ENCODE measurements at regions not wholly inside any gene's neighbourhood (a gene's known extent, or its start where the extent isn't known, plus 50 kb on each side); places are given as distances from the start of the nearest gene placed in this dataset.

DNA sequence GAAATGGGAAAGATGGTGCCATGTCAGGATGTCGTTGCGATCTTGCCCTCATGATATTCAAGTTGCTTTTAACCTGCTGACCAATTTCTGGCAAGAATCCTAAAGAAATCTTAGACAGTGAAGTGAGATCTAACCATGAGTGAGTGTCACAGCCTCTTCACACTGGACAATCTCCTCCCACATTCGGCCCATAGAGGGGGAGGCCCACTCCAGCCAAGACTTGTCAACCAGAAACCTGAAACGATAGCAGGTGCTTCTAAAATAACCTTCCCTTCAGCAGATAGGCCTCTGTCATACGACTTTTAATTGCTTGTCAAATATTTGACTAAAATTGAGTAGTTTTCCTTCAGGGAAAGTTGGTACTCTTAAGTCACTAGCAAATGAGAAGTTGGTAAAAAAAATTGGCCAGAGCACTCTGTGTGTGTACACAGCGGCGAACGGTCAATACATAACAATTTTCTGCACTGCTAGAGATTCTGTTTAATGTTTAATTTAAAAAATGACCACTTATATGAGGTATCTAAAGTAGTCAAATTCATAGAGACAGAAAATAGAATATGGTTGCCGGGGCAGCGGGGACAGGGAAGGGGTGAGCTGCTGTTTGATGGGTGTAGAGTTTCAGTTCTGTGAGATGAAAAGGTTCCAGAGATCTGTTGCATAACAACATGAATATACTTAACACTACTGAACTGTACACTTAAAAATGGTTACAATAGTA, 110.2 kb downstream of the VAPA start:
- no peaks in the 10 kb centered on the region for H3K9me2 ChIP-seq (replicated peaks; ENCODE audit: insufficient read depth, low read length)
- no peaks in the 10 kb centered on the region for H3K27me3 ChIP-seq (replicated peaks; ENCODE audit: insufficient read depth, low read length)
- H3K36me3 ChIP-seq (replicated peaks; ENCODE audit: insufficient read depth, low read length), result no peaks in the 10 kb centered on the region
- no peaks in the 10 kb centered on the region for H3F3A ChIP-seq (ENCODE audit: insufficient read depth, low read length)
- no peak overlapping the region for H3K4me2 ChIP-seq (ENCODE audit: low read depth, low read length)
- H4K20me1 ChIP-seq (ENCODE audit: insufficient read depth, low read length), result no peaks in the 10 kb centered on the region
- no peak overlapping the region for H3K9ac ChIP-seq (ENCODE audit: low read length)
- no peaks in the 10 kb centered on the region for H3K9me3 ChIP-seq (replicated peaks; ENCODE audit: insufficient read depth, low read length)
- no peaks in the 10 kb centered on the region for H3K79me2 ChIP-seq (ENCODE audit: low read length)
- H2AFZ ChIP-seq (ENCODE audit: low read length), result no peak overlapping the region
- TF ChIP-seq, protein P1, sequence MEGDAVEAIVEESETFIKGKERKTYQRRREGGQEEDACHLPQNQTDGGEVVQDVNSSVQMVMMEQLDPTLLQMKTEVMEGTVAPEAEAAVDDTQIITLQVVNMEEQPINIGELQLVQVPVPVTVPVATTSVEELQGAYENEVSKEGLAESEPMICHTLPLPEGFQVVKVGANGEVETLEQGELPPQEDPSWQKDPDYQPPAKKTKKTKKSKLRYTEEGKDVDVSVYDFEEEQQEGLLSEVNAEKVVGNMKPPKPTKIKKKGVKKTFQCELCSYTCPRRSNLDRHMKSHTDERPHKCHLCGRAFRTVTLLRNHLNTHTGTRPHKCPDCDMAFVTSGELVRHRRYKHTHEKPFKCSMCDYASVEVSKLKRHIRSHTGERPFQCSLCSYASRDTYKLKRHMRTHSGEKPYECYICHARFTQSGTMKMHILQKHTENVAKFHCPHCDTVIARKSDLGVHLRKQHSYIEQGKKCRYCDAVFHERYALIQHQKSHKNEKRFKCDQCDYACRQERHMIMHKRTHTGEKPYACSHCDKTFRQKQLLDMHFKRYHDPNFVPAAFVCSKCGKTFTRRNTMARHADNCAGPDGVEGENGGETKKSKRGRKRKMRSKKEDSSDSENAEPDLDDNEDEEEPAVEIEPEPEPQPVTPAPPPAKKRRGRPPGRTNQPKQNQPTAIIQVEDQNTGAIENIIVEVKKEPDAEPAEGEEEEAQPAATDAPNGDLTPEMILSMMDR (IDR thresholded peaks at IDR 0.05; ENCODE audit: low read length), result no peak
- TF ChIP-seq EZH2phosphoT487 (IDR thresholded peaks at IDR 0.05; ENCODE audit: low read length) (no peak), EZH2 (optimal IDR thresholded peaks at IDR 0.05; ENCODE audit: low read depth, low read length) (no peak)
- H3K4me3 ChIP-seq (ENCODE audit: low read length), result no peak overlapping the region
- no peak for DNase-seq
- H3K4me1 ChIP-seq (ENCODE audit: low read length), result no peaks in the 10 kb centered on the region
- no peak overlapping the region for H3K27ac ChIP-seq (ENCODE audit: low read length)

DNA sequence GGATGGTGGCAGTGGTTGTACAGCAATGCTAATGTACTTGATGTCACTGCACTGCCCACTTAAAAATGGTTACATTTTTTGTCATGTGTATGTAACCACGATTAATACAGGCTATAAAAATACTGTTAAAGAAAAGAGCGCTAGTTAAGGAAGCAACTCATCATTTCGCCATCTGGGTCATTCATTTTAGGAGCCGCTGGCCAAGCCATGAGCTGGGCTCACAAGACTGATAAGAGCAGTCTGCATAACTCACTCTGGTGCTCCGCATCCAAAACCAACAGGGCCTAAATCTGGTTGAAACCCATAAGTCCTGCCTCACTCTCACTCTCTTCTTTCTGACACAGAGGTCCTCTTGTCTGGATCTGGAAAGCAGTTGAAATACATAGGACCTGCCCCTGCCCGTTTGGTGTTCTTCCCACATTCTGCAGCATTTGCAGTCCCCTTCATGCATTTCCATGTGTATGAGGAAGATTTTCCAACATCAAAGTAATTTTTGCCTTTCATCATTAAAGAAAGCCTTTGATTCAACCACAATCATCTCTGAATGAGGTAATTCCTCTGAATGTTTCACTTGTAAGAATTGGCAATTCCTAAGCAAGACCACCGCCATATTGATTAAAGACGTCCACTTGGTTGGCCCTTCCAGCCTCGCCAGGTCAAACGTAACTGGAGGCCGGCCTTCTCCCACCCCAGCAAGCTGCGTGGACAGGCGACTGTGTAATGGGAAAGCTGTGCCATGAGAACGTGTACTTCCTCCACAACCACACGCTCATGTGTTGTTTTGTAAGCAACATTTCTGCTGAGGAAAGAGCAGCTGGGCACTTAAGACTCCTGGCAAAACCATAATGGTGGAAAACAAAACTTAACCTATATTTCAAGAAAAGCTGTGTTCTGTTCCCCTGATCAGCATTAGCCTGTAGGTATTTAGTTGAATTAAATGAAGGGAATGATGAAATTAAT, 112.2 kb downstream of the VAPA start:
- Histone ChIP-seq H3K36me3 (replicated peaks; ENCODE audit: insufficient read depth, low read length) (no peaks in the 10 kb centered on the region), H4K20me1 (ENCODE audit: insufficient read depth, low read length) (no peaks in the 10 kb centered on the region), H3F3A (ENCODE audit: insufficient read depth, low read length) (no peaks in the 10 kb centered on the region), H2AFZ (ENCODE audit: low read length) (no peak overlapping the region), H3K79me2 (ENCODE audit: low read length) (no peaks in the 10 kb centered on the region), H3K4me3 (ENCODE audit: low read length) (no peak overlapping the region), H3K27ac (ENCODE audit: low read length) (no peak overlapping the region), H3K4me1 (ENCODE audit: low read length) (no peaks in the 10 kb centered on the region), H3K9me2 (replicated peaks; ENCODE audit: insufficient read depth, low read length) (no peaks in the 10 kb centered on the region), H3K4me2 (ENCODE audit: low read depth, low read length) (no peak overlapping the region), H3K9ac (ENCODE audit: low read length) (no peak overlapping the region), H3K9me3 (replicated peaks; ENCODE audit: insufficient read depth, low read length) (no peaks in the 10 kb centered on the region), H3K27me3 (replicated peaks; ENCODE audit: insufficient read depth, low read length) (no peaks in the 10 kb centered on the region)
- no peak for DNase-seq
- TF ChIP-seq, protein P1 (IDR thresholded peaks at IDR 0.05; ENCODE audit: low read length), result no peak

DNA sequence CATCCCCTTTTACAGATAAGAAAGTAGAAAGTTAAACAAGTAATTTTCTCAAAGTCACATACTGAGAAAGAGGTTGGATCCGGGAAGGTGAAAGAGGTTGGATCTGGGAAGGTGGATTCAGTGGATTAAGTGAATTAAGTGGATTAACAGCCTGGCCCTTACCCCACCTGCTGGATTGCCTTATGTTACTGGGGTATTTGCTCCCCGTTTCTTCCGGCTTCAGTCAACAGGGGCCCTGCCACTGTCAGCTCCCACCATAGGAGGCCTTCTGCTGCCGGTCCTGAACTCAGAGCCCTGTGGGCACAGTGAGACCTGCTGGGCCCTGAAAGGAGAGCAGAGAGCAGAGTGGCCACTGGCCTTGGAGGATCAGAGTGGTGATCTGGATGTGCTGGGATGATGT, 113.2 kb downstream of the VAPA start:
- Histone ChIP-seq H4K20me1 (ENCODE audit: insufficient read depth, low read length) (no peaks in the 10 kb centered on the region), H3K4me2 (ENCODE audit: low read depth, low read length) (no peak overlapping the region), H3K4me1 (ENCODE audit: low read length) (no peaks in the 10 kb centered on the region), H2AFZ (ENCODE audit: low read length) (no peak overlapping the region), H3K9me2 (replicated peaks; ENCODE audit: insufficient read depth, low read length) (no peaks in the 10 kb centered on the region), H3K27ac (ENCODE audit: low read length) (no peak overlapping the region), H3K9ac (ENCODE audit: low read length) (no peak overlapping the region), H3K79me2 (ENCODE audit: low read length) (no peaks in the 10 kb centered on the region), H3K4me3 (ENCODE audit: low read length) (no peak overlapping the region), H3K9me3 (replicated peaks; ENCODE audit: insufficient read depth, low read length) (no peaks in the 10 kb centered on the region), H3F3A (ENCODE audit: insufficient read depth, low read length) (no peaks in the 10 kb centered on the region), H3K36me3 (replicated peaks; ENCODE audit: insufficient read depth, low read length) (no peaks in the 10 kb centered on the region), H3K27me3 (replicated peaks; ENCODE audit: insufficient read depth, low read length) (no peaks in the 10 kb centered on the region)
- DNase-seq, result no peak
- TF ChIP-seq EZH2 (optimal IDR thresholded peaks at IDR 0.05; ENCODE audit: low read depth, low read length), result no peak
- no peak for TF ChIP-seq EZH2phosphoT487 (IDR thresholded peaks at IDR 0.05; ENCODE audit: low read length)
- TF ChIP-seq, protein P1 (IDR thresholded peaks at IDR 0.05; ENCODE audit: low read length), result no peak

All from MM.1S (cell line).